Esophagus mucosa (tissue), 1 donor: ENCODE measurements at regions not wholly inside any gene's neighbourhood (a gene's known extent, or its start where the extent isn't known, plus 50 kb on each side); places are given as distances from the start of the nearest gene placed in this dataset.
"Not testable (repeated sequence)": the region's sequence is repeated elsewhere in the genome, so short reads cannot be mapped to it uniquely, and the experiment has no call there.

Source experiments
- ATAC-seq: fragments of 200-7000 bp; cut with Tn5 transposase; one replicate; pipeline ENCODE4 v1.9.1; 2020
- donor health status: DM: yes; HTN: yes; CAD: no.

- no peak for ATAC-seq
Measured at GRCh38 chr3:71975573-71975972, 190.6 kb upstream of the PROK2 start.

GRCh38 chr3:71974786-71975185 is 189.8 kb upstream of the PROK2 start:
- ATAC-seq = no peak

- no peak for ATAC-seq
Measured at GRCh38 chr3:71973274-71974030, 188.5 kb upstream of the PROK2 start.

DNA sequence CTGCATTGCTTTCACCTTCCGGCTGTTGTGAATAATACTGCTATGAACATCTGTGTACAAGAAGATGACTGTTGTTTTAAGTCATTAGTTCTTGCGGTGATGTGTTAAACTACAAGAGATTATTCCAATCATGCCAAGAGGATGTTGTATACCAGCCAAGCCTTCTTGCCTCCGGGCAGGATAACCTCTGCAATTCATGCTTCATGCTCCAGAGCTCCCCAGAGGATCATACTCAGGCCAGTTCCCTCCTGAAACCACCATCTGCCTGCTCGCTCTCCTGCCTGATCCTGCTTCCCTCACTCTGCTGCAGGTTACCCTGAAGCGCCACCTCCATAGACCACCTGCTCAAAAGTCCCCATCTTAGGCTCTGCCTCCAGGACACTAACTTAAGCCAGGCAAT is 187.1 kb upstream of the PROK2 start:
- ATAC-seq = peak; percentile 78

DNA sequence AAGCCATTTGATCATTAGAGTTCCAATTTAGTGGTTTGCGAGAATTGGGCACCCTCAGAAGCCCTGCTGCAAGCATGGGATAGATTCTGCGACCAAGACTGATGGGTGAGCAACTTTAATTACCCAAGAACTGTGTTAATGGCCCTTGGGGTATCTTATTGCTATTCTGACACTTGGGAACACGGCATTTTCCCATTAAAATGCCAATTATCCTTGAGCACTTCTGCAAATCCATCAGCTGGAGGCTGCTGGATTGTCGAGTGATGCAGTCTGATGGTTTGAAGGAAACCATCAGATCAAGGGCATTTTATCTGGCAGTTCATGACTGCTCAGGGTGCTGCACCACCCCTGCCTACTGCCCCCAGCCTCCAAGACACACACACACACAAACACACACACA is 183.6 kb upstream of the PROK2 start:
- no peak for ATAC-seq

- no peak for ATAC-seq
Measured at GRCh38 chr3:71966185-71966584, 181.2 kb upstream of the PROK2 start.

- no peak for ATAC-seq
Measured at GRCh38 chr3:71964170-71964569, 179.2 kb upstream of the PROK2 start.

DNA sequence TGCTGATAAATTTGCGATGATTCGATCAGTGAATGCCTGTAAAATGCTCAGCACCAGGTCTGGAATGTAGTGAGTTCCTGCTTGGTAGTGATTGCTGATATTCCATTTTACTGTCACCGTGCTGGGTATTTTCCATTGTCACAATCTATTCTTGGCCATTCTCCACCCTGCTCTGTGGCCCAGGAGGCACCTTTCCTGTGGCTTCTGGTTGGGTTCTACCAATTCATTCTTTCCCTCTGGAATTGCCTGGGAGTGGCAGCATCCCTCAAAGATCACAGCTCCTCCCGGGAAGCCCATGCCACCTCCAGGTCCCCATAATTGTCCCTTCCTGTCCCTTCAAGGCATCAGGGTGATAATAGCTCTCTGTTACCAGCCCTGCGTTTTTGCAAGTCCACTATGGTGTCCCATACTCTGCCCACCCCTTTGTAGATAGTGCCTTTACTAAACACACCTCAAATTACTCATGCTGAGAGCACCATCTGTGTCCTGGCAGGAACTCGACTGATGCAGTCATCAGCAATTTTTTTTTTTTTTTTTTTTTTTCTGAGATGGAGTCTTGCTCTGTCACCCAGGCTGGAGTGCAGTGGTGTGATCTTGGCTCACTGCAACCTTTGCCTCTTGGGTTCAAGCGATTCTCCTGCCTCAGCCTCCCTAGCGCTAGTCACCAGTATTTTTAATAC is 177.8 kb upstream of the PROK2 start:
- ATAC-seq = no peak

DNA sequence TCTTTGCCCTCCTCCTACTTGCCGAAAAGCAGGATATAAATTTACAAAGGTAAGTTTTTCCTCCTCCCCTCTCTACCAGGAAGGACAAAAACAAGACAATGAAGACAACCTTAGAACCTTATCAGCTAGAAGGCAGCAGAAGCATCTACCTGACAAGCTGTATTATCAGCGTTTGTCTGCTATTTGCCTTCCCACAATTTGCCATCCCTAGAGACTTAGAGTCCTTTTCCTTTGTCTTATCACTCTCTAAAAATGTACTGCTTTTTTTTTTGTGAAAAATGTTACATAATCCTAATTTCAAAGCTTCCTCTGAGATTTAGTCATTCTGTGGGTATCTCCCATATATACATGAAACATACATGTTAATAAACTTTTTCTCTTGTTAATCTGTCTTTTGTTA is 176.9 kb upstream of the PROK2 start:
- ATAC-seq = no peak

DNA sequence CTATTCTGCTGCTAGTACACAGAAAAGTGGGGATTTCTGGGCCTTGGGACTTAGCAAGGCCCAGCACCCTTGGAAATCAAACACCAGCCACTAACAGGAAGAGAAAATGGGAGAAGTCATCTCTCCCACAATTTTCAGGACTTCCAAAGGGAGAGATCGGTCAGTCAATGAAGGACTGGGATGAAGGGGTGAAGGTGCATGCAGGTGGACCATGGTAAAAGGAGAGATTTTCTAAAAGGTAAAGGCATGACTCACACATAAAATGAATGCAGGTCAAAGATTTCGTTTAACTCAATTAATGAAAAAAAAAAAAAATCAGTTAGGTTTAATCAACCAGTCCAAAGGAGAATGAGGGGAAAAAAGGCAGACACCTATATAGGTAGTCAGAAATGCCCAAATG is 176.4 kb upstream of the PROK2 start:
- ATAC-seq = no peak

GRCh38 chr3:71958533-71958932 is 173.6 kb upstream of the PROK2 start:
- no peak for ATAC-seq

- peak; percentile 20 for ATAC-seq
Measured at GRCh38 chr3:71956716-71957115, 171.8 kb upstream of the PROK2 start.

GRCh38 chr3:71956069-71956340 is 171.1 kb upstream of the PROK2 start:
- no peak for ATAC-seq

DNA sequence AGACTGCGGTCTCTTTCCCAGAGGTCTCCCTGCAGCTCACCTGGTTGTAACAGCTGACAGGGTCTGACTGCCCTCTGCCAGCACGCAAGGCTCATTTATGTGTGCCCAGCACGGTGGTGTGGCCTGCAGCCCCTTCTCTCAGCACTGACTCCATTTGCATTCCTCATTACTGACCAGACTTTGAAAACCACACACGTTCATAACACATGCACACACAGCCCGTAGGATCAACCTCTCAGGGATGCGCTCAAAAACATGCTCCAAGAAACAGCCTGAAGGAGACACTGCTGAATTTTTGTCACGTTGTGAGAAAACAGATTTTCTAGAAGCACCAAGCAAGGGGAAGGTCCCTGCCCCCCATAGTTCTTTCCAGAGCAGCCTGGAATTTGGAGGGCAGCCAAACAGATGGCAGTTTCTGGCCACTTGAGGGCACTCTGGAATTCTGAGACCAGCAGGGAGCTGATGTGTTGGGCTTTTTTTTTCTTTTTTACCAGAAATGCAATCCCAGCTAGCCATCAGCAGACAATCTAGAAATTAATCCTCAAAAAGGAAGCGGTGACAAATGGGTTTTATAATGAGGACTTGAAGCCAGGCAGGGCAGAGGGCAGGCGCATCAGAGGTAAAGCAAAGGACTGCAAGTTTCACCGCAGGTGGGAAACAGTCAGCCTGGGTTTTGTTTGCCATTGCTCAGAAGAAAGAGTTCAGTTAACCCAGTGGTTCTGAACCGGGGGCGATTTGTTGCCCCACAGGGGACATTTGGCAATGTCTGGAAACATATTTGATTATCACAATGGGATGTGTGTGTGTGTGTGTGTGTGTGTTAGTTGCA is 170.5 kb upstream of the PROK2 start:
- ATAC-seq = no peak

GRCh38 chr3:71951842-71952241 is 166.9 kb upstream of the PROK2 start:
- no peak for ATAC-seq

GRCh38 chr3:71951361-71951760 is 166.4 kb upstream of the PROK2 start:
- no peak for ATAC-seq

- ATAC-seq = no peak
Measured at GRCh38 chr3:71949442-71949841, 164.5 kb upstream of the PROK2 start.

DNA sequence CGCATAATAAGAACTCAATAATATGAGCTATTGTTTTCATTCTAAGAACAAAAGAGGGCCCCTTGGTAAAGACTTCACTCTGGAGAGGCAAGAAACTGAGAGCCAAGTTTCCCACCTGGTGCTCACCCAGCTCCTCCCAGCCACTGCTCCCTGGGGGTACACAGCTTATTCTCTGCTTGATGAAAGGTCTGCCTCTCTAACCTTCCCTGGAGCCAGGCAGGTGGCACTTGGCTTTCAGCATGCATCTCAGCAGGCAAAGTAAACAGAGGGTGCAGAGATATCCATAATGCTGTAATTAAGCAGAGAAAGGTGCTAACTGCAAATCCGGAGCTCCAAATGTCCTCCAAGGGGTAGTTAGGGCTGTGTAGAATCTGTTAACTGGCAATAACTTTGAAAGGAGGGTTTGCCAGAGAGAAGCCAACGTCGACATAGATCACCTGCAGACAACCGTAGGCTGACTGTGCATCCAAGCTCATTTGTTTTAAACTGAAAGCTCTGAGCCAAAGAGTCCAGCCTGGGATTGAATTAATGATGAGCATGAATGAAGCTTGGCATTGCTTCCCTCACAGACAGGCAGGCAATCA is 159.6 kb upstream of the PROK2 start:
- ATAC-seq = no peak

DNA sequence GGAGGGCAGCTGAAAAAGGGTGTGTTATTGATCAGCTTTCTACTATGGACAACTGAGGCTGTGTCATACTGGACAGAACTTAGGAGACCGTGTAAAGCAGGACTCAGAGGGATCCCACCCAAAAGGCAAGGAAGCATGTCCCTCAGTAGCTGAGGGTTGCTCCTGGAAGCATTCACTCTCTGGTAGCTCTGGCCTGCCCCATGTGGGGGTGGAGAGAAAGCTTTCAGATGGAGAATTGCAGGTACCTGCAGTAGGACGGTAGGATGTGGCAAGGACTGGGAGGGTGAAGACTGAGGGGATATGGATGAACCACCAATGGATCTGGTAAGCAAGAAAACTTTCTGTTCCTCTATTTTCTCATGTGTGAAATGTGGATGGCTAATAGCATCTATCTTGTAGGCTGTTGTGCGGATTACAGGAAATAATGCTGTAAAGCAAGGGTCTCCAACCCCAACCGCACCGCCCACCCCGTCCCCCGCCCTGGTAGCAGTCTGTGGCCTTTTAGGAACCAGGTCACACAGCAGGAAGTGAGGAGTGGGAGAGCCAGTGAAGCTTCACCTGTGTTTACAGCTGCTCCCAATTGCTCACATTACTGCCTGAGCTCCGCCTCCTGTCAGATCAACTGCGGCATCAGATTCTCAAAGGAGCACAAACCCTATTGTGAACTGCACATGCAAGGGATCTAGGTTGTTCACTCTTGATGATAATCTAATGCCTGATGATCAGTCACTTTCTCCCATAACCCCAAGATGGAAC is 157.7 kb upstream of the PROK2 start:
- ATAC-seq = no peak

DNA sequence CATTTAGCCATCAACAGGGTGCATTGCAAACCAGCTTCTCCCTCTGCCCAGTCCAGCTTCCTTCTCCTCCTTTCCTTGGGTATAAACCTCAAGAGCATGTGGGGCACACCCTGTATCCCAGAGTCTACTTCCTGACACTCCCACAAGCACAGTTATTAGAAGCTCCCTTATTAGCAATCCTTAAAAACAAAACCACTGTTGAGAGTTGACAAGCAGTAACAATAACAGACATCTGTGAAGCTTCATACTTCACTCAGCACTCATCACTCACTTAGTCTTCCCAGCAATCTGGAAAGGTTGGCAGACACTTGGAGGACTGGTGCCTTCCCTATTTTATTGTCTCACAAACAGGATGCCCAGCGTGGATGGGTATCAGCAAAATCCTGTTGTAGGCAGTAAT is 155.5 kb upstream of the PROK2 start:
- ATAC-seq = no peak

GRCh38 chr3:71938081-71938480 is 153.1 kb upstream of the PROK2 start:
- ATAC-seq = not testable (repeated sequence)

- no peak for ATAC-seq
Measured at GRCh38 chr3:71936681-71937080, 151.7 kb upstream of the PROK2 start.
